ENCODE measurements at regions not wholly inside any gene's neighbourhood (a gene's known extent, or its start where the extent isn't known, plus 50 kb on each side); places are given as distances from the start of the nearest gene placed in this dataset.

DNA sequence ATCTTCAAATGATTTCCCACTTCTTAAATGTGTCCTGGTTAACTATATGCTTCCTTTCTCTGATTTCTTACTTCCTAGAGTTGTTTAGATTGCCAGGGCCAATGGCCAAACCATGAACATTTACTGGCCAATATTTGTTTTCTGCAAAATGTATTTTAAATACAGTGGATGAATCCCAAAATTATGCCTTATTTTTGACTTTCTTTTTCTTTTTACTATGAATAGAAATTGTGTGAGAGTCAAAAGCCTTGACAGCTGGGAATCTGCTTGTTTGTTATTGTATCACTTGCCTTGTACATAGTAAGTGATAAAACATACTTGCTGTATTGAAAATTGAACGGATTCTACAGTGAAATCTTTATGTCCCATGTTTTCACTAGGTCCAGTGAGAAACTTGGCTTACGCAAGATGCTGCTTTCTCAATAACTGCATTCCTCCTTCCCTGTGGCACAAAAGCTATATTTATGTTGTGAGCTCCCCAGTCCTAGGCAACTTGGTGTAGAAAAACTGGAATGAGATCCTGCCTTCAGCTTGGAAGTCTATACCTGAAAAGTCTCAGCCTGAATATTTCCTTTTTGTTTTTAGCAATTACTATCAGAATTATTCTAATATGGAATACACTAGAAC is 295.2 kb downstream of the EPHA7 start:
- DNase-seq (no peak), ATAC-seq (no peak)
- Histone ChIP-seq H3K4me1 (no peaks in the 10 kb centered on the region), H3K36me3 (no peaks in the 10 kb centered on the region), H3K27me3 (ENCODE audit: low read depth) (no peaks in the 10 kb centered on the region), H3K27ac (no peak overlapping the region), H3K9me3 (no peaks in the 10 kb centered on the region), H3K4me3 (no peak overlapping the region)
- intact Hi-C loops (cut with DNase I): no loop called here
- TF ChIP-seq, protein P1, sequence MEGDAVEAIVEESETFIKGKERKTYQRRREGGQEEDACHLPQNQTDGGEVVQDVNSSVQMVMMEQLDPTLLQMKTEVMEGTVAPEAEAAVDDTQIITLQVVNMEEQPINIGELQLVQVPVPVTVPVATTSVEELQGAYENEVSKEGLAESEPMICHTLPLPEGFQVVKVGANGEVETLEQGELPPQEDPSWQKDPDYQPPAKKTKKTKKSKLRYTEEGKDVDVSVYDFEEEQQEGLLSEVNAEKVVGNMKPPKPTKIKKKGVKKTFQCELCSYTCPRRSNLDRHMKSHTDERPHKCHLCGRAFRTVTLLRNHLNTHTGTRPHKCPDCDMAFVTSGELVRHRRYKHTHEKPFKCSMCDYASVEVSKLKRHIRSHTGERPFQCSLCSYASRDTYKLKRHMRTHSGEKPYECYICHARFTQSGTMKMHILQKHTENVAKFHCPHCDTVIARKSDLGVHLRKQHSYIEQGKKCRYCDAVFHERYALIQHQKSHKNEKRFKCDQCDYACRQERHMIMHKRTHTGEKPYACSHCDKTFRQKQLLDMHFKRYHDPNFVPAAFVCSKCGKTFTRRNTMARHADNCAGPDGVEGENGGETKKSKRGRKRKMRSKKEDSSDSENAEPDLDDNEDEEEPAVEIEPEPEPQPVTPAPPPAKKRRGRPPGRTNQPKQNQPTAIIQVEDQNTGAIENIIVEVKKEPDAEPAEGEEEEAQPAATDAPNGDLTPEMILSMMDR (IDR thresholded peaks at IDR 0.05): no peak

DNA sequence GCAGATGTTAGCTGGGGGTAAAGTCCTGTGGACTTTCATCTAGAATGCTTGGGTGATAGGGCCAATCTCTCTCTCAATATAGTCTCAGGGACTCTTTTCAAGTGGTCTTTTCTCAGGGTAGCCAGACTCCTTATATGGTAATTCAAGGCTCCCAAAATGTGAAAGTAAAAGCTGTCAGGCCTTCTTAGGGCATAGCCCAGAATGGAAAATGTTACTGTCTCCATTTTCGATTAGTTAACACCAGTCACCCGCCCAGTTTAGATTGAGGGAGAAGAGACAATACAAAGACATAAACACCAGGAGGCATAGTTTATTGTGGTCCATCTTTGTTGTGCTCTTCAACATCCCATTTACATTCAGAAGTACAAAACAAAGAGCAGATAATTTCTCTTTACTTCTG is 295.8 kb downstream of the EPHA7 start:
- Histone ChIP-seq H3K27ac (no peak overlapping the region), H3K36me3 (no peaks in the 10 kb centered on the region), H3K9me3 (no peaks in the 10 kb centered on the region), H3K4me3 (no peak overlapping the region), H3K4me1 (no peaks in the 10 kb centered on the region), H3K27me3 (ENCODE audit: low read depth) (no peaks in the 10 kb centered on the region)
- no peak for ATAC-seq
- intact Hi-C loops (cut with DNase I): no loop called here
- TF ChIP-seq, protein P1 (IDR thresholded peaks at IDR 0.05): no peak
- no peak for DNase-seq

DNA sequence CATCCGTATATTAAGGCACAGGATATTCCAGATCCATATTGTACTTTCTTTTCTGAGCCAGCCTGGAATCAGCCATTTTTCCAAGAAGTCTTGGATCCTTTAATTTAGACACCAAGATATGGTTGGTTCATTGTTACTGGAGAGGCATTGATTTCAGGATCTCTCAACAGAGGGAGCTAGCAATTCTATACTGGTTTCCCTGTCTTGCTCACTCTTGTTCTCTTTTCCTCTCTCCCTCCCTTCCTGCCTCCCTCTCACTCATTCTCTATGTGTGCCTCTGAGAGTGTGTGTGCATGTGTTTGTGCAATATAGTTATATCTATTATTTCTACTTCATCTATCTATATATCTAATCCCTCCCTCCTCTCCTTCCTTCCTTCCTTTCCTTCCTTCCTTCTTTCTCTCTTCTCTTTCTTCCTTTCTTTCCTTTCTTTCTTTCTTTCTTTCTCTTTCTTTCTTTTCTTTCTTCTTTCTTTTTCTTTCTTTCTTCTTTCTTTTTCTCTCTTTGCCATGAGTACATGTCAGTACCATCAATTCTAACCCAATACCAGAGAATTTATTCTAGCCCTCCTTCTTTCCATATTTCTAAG is 299.1 kb downstream of the EPHA7 start:
- H3K4me3 ChIP-seq: no peak overlapping the region
- intact Hi-C loops (cut with DNase I): no loop called here
- DNase-seq (no peak), ATAC-seq (no peak)
- no peaks in the 10 kb centered on the region for H3K27me3 ChIP-seq (ENCODE audit: low read depth)
- H3K36me3 ChIP-seq: no peaks in the 10 kb centered on the region
- no peak overlapping the region for H3K27ac ChIP-seq
- no peaks in the 10 kb centered on the region for H3K9me3 ChIP-seq
- TF ChIP-seq, protein P1 (IDR thresholded peaks at IDR 0.05): no peak
- H3K4me1 ChIP-seq: no peaks in the 10 kb centered on the region

DNA sequence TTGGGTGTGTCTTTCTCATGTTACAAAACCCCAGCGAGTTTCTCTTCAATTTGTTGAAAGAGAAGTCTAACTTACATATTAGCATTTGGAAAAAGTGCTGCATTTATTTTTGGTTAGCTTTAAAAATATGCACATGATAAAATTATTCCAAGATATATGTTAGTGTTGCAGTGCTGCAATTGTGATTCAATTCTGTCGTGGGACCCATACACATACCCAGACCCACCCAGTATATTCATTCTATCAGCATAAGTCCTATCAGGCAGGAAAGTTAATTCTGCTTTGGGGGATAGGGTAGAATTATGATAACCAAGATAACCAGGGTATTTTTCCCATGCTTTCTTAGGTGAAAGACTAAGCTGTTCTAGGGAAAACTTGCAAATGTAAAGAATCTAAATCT is 313.5 kb downstream of the EPHA7 start:
- no peaks in the 10 kb centered on the region for H3K4me1 ChIP-seq
- no peak for DNase-seq
- intact Hi-C loops (cut with DNase I): no loop called here
- no peaks in the 10 kb centered on the region for H3K27me3 ChIP-seq (ENCODE audit: low read depth)
- no peak overlapping the region for H3K4me3 ChIP-seq
- no peaks in the 10 kb centered on the region for H3K36me3 ChIP-seq
- TF ChIP-seq, protein P1 (IDR thresholded peaks at IDR 0.05): no peak
- H3K27ac ChIP-seq: no peak overlapping the region
- no peak for ATAC-seq
- H3K9me3 ChIP-seq: no peaks in the 10 kb centered on the region

DNA sequence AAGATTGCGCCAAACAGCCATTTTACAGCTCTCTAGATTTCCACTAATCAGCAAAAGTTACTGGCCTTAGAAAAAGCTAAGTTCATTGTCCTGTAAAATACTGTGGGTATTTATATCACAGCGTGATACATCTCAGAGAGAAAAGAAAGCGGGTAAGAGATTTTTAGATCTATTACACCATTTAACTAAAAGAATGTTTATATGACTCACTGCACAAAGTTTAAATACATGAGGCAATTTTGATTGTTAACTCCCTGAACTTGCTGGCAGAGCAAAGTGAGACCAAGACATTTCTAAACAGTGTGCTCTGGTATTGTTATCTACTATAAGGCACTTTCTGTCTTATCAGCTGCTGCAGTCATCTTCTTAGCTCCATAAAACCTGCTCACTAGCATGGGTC is 314.3 kb downstream of the EPHA7 start:
- intact Hi-C loops (cut with DNase I): no loop called here
- ATAC-seq: no peak
- Histone ChIP-seq H3K27ac (no peak overlapping the region), H3K27me3 (ENCODE audit: low read depth) (no peaks in the 10 kb centered on the region), H3K4me3 (no peak overlapping the region), H3K36me3 (no peaks in the 10 kb centered on the region), H3K4me1 (no peaks in the 10 kb centered on the region), H3K9me3 (no peaks in the 10 kb centered on the region)
- TF ChIP-seq, protein P1 (IDR thresholded peaks at IDR 0.05): no peak
- DNase-seq: no peak

Data from lower lobe of right lung (tissue), 2 donors.